GM12878 (cell line): ENCODE measurements at regions not wholly inside any gene's neighbourhood (a gene's known extent, or its start where the extent isn't known, plus 50 kb on each side); places are given as distances from the start of the nearest gene placed in this dataset.

Source experiments
- ATAC-seq: fragments of 200-7000 bp; cut with Tn5 transposase; 3 replicates; pipeline ENCODE4 v1.9.1; 2020; ENCODE audit warnings: mild to moderate bottlenecking, moderate library complexity
- BruUV-seq: library from RNA; stranded (reverse); fragments of 400-500 nt; replicated peaks from 2 replicates; lab custom pipeline; 2021; lab: Mats Ljungman, UMichigan
- CTCF ChIA-PET: fragments of 300-600 bp; sonication (Branson Sonifier 250); formaldehyde crosslinking; extraction: SDS; loops from one replicate; lab custom pipeline; 2021; ENCODE audit warnings: inconsistent platforms; lab: Yijun Ruan, JAX
- POLR2A ChIA-PET: fragments of 350-600 bp; formaldehyde crosslinking; extraction: SDS; loops from one replicate; lab custom pipeline; 2021; ENCODE audit warnings: inconsistent platforms; lab: Charles Lee
- RAD21 ChIA-PET: fragments of 300-600 bp; sonication (Branson Sonifier 250); formaldehyde crosslinking; loops from one replicate; lab custom pipeline; 2023; ENCODE audit warnings: antibody characterized with exemption; ENCODE audit not compliant: unreplicated experiment; lab: Charles Lee
- SMC1A ChIA-PET: fragments of 300-600 bp; sonication (Branson Sonifier 250); formaldehyde crosslinking; loops from one replicate; lab custom pipeline; 2023; ENCODE audit not compliant: unreplicated experiment, uncharacterized antibody; lab: Charles Lee
- DNase-seq: peaks from one replicate; pipeline ENCODE4 v3.0.0-alpha.2; 2011; ENCODE audit warnings: low read depth, low spot score
- FAIRE-seq: peaks from 3 replicates; lab custom pipeline; 2011; peaks lifted over from hg19 to GRCh38; lab: Jason Lieb, UNC
- H2AFZ ChIP-seq: 2 replicates; pipeline ENCODE4 v1.6.0; 2011; ENCODE audit warnings: low read depth, low read length, control low read depth; ENCODE audit not compliant: control insufficient read depth
- H3K27ac ChIP-seq: 2 replicates; pipeline ENCODE4 v1.5.1; 2011; ENCODE audit warnings: control low read depth; ENCODE audit not compliant: control insufficient read depth, insufficient read depth
- H3K27me3 ChIP-seq, 2 experiments: replicated peaks in 1 of 2; 2 replicates each; pipeline versions ENCODE4 v1.6.0 to v1.6.1; 2011; ENCODE audit warnings: low read length in 1 of 2; ENCODE audit not compliant: control insufficient read depth in 2 of 2, insufficient read depth in 2 of 2
- H3K36me3 ChIP-seq, 2 experiments: 2 replicates each; pipeline ENCODE4 v1.5.1; 2011; ENCODE audit warnings: low read length in 1 of 2; ENCODE audit not compliant: control insufficient read depth in 2 of 2, insufficient read depth in 2 of 2
- H3K4me1 ChIP-seq: 2 replicates; pipeline ENCODE4 v1.6.1; 2011; ENCODE audit warnings: mild to moderate bottlenecking, low read length, moderate library complexity, mixed read lengths; ENCODE audit not compliant: control insufficient read depth, insufficient read depth
- H3K4me2 ChIP-seq: 2 replicates; pipeline ENCODE4 v1.6.0; 2011; ENCODE audit warnings: control low read depth; ENCODE audit not compliant: control insufficient read depth, insufficient read depth
- H3K4me3 ChIP-seq: fragments of 200-600 bp; sonication (generic); 2 replicates; pipeline ENCODE4 v1.5.1; 2016
- H3K79me2 ChIP-seq: 2 replicates; pipeline ENCODE4 v1.6.0; 2011; ENCODE audit warnings: low read length; ENCODE audit not compliant: control insufficient read depth, insufficient read depth
- H3K9ac ChIP-seq: 2 replicates; pipeline ENCODE4 v1.8.0; 2011; ENCODE audit warnings: low read length, control low read depth, mixed read lengths; ENCODE audit not compliant: control insufficient read depth, insufficient read depth
- H3K9me3 ChIP-seq: replicated peaks from 3 replicates; pipeline ENCODE4 v1.5.1; 2011; ENCODE audit warnings: mild to moderate bottlenecking, low read length; ENCODE audit not compliant: control insufficient read depth, insufficient read depth
- H4K20me1 ChIP-seq: 2 replicates; pipeline ENCODE4 v1.6.0; 2011; ENCODE audit not compliant: control insufficient read depth, insufficient read depth
- BCL3 ChIP-seq: IDR thresholded peaks from 2 replicates; pipeline ENCODE4 v1.6.1; 2011; ENCODE audit warnings: borderline replicate concordance, low read depth, mild to moderate bottlenecking, moderate library complexity, low read length; ENCODE audit not compliant: insufficient read depth, poor library complexity, severe bottlenecking
- IRF4 ChIP-seq: IDR thresholded peaks from 2 replicates; pipeline ENCODE4 v1.6.1; 2011; ENCODE audit warnings: low read depth, low read length
- SRF ChIP-seq, 2 experiments: IDR thresholded peaks; 2 replicates each; pipeline ENCODE4 v1.6.1; 2011; ENCODE audit warnings: low read depth in 2 of 2, low read length in 2 of 2, mild to moderate bottlenecking in 1 of 2, moderate library complexity in 1 of 2
- USF2 ChIP-seq: IDR thresholded peaks from 2 replicates; pipeline ENCODE4 v1.6.1; 2011; ENCODE audit warnings: low read depth, low read length, improper control_type of control experiment, borderline replicate concordance
- WGBS: methylation state at CpG from one replicate; pipeline ENCODE4 v1.1.6; 2016; ENCODE audit warnings: low lambda C conversion rate; ENCODE audit not compliant: insufficient replicate concordance, insufficient coverage; ENCODE audit errors: missing lambda C conversion rate; 5-methylcytosine and 5-hydroxymethylcytosine counted together
- in situ Hi-C: fragments of 300-500 bp; cut with MboI; formaldehyde crosslinking; loops from 9 replicates; pipeline ENCODE4 v1.14.3; 2018; ENCODE audit warnings: mixed read lengths
- intact Hi-C: fragments of 100-400 bp; cut with micrococcal nuclease; formaldehyde crosslinking; loops from one replicate; pipeline ENCODE4 v1.14.2; 2022; ENCODE audit not compliant: unreplicated experiment

- TF ChIP-seq BCL3 (no peak), USF2 (no peak)
Observed at GRCh38 chr2:175312137-175312536, 130.6 kb upstream of the ATP5MC3 start (continued).

- Histone ChIP-seq H3K4me1 (no peaks in the 10 kb centered on the region), H3K9ac (no peak overlapping the region), H3K36me3 (no peaks in the 10 kb centered on the region), H3K27me3 (no peaks in the 10 kb centered on the region), H3K27ac (no peak overlapping the region), H3K4me2 (no peak overlapping the region), H2AFZ (no peak overlapping the region), H3K79me2 (no peaks in the 10 kb centered on the region), H3K4me3 (no peak overlapping the region), H3K9me3 (no peaks in the 10 kb centered on the region), H4K20me1 (no peaks in the 10 kb centered on the region)
- ChIA-PET SMC1A (interaction anchor here (1.1 kb wide), 1 partner anchor 9 kb away, joined by 4 read pairs; no protein-coding TSS in a partner anchor), POLR2A (no interaction called here), RAD21 (no interaction called here), CTCF (interaction anchor here (0.5 to 1.4 kb wide), 4 partner anchors 9 to 531 kb away, joined by 3 to 4 read pairs (median 3); no protein-coding TSS in a partner anchor)
- WGBS: 43% methylated on average over 1 of the region's 1 CpG
- BruUV-seq: no TSS peak
- DNase-seq (no peak), ATAC-seq (peak; percentile 45; the same call in 2 of the 3 replicates), FAIRE-seq (peak; percentile 59)
- in situ Hi-C loops: no loop called here
- intact Hi-C loops: loop anchor here (2.0 kb wide), 2 partner anchors 18 to 786 kb away; no protein-coding TSS in a partner anchor
- TF ChIP-seq IRF4: no peak
- TF ChIP-seq SRF (IDR thresholded peaks at IDR 0.05; ENCODE audit: low read depth in 2 of 2, low read length in 2 of 2): 0 out of 4 replicates have a peak, but pooled peaks of 1 of the 2 experiments have one; percentile 32
Observed at GRCh38 chr2:175310813-175311504, 129.4 kb upstream of the ATP5MC3 start.
